NCI-H82 treated with DMSO at 0.1 percent for 48 hours (cell line): ENCODE measurements at regions not wholly inside any gene's neighbourhood (a gene's known extent, or its start where the extent isn't known, plus 50 kb on each side); places are given as distances from the start of the nearest gene placed in this dataset.

Experiments used
- DNase-seq: peaks from one replicate; lab custom pipeline; 2025; ENCODE audit not compliant: unreplicated experiment; lab: John Stamatoyannopoulos, UW

DNA sequence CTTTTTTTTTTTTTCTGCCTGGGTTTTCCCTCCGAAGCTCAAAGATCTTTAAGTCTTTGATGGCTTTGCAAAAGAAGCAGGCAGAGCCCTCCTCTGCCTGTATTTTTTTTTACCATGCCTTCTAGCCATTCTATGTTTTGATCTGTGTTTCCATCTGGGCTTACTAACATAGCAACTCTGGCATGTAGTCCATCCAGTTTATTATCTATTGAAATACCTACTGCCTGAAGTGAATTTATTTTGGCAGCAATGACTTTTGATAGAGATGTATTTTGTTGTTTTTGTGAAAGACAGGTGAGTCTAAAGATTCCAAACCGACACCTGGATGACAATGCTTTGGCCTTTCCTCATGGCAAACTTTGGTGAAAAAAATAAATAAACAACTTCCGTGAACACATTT is 1157.7 kb upstream of the MAP3K7 start:
- DNase-seq, result no peak

DNA sequence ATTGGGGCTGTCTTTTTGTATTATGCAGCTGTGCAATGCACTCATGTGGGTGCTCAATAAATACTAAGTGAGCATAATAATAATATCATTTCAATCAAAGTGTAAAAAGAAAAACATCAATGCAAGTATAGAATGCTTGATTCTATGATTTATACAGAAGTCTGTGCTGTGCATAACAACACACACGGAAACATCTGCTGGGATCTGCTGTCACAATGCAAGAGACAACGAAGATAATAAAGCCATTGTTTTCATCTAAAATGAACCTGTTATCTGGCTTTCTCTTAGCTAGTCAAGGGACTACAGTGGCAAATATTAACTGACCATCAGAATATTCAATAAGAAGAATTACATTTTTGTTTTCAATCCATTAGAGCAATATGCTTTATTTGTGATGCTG is 1156.9 kb upstream of the MAP3K7 start:
- no peak for DNase-seq

DNA sequence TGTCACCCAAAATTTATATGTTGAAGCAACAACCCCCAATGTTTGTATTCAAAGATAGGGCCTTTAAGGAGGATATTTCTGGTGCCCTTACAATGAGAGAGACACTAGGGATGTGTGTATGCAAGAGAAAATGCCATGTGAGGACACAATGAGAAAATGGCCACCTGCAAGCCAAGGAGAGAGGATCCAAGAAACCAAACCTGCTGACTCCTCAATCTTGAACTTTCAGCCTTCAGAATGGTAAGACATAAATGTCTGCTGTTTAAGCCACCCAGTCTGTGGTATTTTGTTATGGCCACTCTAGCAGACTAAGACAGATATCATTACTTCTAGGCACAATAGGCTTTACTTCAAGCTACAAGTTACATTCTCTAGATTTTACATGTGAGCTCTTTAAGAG is 1145.1 kb upstream of the MAP3K7 start:
- no peak for DNase-seq

DNA sequence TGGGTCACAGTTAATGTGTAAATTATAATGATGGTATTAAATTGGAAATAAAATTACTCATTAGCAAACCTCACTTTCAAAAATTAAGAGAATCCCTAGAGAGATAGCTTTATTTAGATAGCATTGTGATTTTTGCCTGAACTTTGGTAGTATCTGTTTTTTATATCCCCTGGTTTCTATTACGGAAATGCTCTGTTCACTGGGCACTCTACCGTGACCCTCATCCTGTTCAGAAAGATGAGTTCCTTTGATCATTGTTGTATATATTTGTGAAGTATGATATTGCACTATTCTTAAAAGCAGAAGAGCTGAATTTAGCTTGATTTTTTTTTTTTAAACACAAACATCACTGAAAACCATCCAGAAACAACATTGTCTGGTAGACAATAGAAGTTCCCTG is 1143.8 kb upstream of the MAP3K7 start:
- DNase-seq, result no peak

DNA sequence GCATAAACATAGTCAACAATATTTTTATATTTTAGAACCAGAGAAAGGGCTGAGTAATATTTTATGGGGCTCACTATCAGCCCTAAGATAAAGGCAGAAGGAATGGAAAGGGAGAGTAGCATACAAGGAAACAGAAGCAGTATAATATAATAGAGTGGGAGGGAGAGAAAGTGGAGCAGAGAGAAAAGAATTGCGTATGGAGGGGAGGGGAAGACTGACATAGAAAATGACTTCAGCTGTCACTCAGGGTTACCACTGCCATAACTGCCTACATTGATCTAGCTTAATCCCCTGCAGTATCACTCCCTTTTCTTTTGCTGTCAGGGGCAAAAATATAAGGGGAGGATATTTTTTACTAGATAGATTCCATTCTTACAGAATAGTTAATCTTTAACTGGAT is 1133.5 kb upstream of the MAP3K7 start:
- no peak for DNase-seq

DNA sequence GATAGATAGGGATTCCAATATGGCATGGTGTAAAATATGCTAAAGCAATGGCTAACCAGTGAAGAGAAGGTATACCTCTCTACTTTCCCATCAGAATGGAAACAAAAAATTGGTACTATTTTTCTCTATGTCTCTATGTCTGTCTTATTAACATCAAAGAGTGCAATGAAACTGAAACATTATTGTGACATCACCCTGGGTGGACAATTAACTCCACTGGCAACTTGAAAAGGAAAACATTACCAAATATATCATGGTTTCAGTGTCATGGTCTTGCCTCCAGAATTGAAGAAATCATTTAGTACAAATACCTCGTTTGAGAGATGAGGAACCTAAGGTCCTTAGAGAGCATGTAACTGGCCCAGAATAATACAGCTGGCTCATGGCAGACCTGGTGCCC is 1132.5 kb upstream of the MAP3K7 start:
- no peak for DNase-seq

DNA sequence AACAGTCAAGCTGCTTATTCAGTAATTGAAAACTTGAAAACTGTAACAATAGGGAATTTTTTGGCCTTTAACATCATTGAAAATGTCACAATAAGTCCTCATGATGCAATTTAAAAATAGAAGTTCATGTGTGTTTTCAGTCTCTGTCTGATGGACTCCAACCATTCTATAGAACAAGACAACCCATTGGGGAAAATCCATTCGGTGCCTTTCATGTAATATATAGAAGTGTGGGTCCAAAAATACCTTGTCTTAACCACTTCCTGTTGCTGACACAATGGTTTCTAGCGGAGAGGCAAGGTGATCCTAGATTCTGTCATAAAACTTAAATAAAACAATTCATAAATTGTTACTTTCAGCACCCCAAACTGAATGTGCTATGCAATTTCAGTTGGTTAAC is 1131.3 kb upstream of the MAP3K7 start:
- no peak for DNase-seq

DNA sequence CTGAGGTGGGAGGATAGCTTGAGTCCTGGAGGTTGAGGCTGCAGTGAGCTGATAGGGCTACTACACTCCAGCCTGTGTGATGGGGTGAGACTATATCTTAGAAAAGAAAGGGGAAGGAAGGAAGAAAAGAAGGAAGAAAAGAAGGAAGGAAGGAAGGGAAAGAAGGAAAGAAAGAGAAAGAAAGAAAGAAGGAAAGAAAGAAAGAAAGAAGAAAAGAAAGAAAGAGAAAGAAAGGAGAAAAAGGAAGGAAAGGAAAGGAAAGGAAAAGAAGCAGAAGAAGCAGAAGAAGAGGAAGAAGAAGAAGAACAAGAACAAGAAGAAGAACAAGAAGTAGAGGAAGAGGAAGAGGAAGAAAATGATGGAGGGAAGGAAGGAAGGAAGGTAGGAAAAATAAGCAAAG is 1130.2 kb upstream of the MAP3K7 start:
- no peak for DNase-seq

DNA sequence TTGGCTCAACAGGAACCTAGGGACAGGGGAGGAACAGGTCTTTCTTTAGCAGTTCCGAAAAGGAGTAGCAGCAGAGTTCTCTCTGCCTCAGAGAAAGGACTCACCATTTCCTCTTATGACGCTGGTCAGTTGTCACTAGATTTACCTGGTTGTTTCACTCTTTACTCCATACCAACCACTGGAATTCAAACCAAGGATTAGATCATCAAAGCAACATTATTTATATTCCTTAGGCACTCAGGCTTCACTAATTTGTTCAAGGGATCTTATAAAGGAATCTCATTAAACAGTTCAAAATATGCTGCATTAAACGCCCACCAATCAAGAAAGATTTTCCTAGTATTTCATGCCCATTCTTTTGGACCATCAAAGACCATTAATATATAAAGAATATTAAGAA is 1129.5 kb upstream of the MAP3K7 start:
- no peak for DNase-seq

DNA sequence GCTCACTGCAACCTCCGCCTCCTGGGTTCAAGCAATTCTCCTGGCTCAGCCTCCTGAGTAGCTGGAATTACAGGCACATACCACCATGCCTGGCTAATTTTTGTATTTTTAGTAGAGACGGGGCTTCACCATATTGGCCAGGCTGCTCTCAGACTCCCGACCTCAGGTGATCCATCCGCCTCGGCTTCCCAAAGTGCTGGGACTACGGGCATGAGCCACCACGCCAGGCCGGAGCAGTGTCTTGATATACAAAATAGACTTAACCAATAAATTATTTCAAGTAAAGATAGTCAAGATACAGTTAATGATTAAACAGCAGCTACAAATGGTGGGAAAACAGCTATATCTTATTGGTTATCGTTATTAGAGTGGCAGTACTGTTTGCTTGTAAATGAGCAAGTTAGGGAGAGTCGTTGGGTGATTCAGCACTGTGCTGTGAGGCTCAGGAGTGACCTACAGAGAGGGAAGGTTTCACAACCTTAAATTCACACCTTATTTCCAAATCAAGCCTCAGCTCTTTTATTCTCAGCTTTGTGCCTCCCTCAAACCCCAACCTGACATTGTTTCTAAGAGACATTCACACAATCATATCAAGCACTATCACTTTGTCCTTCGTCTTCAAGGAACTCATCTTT is 1128.4 kb upstream of the MAP3K7 start:
- no peak for DNase-seq

DNA sequence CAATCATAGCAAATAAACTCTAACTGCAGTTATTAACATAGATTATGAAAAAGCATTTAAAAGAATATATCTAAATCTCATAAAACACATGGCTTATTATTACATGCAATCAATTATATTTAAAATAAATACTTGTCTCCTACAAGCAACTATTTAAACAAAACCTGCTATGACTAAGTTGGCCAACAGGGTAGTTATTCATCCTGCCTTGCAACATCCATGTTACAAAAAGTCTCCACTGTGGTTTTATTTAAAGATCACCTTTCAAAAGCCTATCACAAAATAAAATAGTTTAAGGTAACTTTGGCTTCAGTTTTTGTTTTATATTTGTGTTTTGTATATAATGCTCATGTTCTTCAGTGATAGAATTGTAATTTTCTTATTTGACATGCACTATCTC is 1127.0 kb upstream of the MAP3K7 start:
- no peak for DNase-seq

DNA sequence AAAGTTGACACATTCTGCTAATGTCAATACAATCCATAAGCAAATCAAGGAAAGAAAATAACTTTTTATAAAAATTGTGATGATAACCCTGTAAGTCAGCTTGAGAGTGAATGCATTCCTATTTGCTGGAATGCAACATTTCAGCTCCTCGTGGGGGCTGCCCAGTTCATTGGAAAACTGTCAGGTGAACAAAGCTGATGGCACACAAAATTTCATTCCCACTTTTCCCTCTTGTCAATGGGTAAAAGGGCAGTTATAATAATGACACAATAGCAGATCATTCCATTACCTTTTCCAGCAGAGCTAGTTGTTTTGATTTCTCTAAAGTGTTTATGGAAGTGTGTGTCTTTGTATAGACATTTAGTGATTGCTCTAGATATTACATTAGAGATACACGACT is 1124.6 kb upstream of the MAP3K7 start:
- no peak for DNase-seq

DNA sequence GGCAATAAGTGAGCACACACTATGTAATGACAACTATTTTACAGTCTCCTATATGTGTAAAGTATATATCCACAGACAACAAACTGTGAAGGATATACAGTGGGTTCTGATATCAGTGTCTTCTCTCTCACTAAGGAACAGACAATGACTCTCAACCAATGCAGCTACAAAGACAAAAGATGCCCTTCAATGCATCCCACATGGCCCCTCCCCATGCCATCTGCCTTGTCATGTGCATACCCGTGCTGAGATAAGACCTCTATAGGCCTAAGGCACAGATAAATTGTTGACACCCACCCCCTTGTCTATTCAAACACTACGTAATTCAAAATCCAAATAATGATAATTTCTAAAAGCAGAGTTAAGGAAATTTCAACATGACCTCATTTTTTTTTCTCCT is 1123.5 kb upstream of the MAP3K7 start:
- no peak for DNase-seq

DNA sequence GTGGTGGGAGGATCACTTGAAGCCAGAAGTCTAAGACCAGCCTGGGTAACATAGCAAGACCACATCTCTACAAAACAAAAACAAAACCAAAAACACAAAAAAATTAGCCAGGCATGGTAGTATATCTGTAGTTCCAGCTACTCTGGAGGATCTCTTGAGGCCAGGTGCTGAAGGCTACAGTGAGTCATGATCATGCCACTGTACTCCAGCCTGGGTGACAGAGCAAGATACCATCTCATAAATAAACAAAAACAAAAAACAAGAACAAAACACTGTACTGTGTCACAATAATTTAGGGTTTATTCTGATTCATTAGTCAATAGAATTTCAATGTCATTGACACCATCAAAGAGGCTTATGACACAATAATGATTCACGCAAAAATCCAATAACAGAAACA is 1121.7 kb upstream of the MAP3K7 start:
- DNase-seq, result no peak

DNA sequence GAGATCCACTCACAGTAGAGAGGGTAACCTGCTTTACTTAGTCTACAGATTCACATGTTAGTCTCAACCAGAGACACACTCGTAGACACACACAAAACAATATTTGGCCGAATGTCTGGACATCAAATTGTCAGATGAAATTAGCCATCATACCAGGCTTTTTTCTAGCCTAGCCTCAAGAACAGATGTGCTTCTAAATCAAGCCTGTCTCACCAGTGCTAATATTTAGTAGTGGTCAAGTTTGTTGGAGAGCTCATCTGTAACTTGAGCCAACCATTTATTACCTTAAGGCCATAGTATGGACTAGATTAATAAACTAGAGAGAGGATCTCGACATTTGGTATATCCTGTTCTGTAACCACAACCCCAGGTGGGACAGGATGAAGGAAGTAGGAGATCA is 1118.8 kb upstream of the MAP3K7 start:
- no peak for DNase-seq

DNA sequence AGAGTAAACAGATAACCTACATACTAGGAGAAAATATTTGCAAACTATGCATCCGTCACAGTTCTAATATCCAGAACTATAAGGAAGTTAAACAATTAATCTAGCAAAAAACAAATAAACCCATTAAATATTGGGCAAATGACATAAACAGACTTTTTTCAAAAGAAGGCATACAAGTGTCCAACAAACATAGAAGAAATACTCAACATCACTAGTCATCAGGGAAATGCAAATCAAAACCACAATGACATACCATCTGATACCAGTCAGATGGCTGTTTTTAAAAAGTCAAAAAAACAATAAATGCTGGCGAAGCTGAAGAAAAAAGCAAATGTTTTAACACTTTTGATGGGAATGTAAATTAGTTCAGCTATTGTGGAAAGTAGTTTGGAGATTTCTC is 1117.7 kb upstream of the MAP3K7 start:
- DNase-seq, result no peak

DNA sequence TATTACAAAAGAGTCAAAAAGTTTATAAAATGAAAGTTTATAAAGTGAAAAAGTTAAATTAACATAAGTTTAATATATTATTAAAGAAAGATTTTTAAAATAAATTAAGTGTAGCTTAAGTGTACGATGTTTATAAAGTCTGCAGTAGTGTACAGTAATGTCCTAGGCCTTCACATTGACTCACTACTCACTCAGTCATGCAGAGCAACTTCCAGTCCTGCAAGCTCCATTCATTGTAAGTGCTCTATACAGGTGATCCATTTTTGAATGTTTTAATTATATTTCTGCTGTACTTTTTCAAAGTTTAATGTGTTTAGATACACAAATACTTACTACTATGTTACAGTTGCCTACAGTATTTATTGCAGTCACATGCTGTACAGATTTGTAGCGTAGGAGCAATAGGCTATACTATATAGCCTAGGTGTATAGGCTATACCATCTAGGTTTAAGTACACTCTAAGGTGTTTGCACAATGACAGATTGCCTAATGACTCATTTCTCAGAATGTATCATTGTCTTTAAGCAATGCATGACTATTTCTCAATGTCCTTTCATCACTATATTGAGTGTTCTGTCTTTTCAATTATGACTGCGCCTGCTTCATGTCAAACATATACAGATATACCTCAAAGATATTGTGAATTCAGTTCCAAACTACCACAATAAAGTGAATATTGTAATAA is 1110.3 kb upstream of the MAP3K7 start:
- no peak for DNase-seq

DNA sequence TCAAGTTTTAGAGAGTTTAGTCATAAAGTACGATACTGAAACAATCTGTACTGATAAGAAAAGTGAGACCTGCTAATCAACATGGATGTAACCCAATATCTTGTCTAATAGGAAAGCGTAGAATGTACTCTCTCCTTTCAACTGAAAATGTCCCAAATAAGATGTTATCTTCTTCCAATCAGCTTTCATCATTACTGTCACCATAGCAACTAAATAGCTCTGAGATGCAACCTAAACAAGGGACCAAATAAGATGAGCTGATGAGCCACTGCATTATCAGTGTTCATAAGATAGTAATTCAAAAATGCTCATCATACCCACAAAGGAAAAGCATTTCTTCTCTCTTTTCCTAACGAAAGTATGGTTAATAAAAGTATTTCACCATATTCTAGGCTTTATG is 1108.3 kb upstream of the MAP3K7 start:
- no peak for DNase-seq

DNA sequence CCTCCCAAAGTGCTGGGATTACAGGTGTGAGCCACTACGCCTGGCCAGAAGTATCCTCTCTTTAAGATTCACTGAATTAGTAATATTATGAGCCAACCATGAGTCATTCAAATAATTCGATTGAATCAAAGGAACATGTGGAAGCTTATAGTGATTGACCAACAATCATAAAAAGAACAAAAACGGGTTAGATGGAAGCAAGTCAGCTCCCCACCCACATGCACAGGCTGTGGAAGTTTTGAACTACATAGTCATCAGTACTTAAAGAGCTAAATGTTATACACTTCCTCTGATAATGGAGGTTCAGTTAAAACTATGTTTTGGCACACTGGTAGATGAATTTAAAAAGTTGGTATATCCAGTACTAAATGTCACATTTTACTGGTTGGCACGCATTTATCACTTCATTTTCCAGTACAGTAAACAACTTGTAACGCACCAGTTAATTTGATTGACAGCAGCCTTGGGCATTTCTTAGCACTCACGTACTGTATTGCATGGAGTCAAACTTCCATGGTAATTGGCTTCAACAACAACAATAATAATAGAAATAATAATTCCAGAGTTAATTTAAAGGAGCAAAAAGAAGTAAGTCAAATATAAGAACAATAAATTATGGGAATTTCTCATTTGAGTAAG is 1107.3 kb upstream of the MAP3K7 start:
- no peak for DNase-seq

DNA sequence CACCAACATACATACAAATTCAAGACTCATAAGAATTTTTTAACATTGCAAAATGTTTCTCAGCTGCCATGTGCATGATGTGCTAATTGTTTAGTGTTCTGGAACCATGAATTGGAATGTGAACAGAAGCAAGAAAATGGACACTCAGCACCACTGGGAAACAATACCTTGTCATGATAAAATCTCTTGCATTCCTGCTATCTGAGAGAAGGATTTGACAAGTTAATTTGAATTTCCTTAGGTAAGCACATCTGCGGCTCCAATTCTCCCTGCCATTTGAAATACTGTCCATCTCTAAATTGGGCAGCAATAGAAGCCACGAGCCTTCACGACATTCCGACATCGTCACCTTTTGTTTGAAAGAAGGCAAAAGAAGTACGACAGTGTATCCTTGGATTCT is 1104.6 kb upstream of the MAP3K7 start:
- DNase-seq, result no peak

DNA sequence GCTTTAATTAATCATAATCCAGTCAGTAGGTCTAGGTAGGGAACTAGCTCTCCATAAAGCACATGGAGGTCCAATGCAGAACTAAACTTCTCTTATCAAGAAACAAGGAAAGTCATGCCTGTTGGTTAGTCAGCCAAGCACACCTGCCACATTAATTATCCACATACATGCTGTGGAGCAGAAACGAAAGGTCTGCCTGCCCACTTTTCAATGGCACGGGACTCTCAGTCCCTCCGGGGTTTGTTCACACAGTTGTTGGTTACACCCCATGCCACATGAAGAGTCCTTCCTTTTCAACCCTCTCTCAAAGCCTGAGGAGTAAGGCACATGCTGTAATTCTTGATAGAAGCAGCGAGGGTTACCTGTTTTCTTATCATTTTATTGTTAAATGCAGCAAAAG is 1096.4 kb upstream of the MAP3K7 start:
- DNase-seq, result no peak

DNA sequence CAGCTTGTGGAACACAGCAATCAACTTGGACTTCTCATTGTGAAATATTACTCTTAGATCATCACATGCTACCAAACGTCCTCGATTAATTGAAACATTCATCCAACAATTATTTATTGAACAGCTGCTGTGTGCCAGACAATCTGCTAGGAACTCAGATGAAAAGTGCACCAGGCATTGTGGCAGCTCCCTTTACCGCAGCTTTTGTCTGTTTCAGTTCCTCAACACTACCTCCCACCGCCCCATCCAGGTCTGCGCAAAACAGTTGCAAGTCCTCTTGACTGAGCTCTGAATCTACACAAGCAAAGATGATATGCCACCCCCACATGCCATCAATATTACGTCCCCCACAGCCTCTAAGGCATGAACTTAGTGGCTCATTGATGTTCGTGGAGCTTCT is 1094.4 kb upstream of the MAP3K7 start:
- DNase-seq, result no peak
